GM12878 (cell line): ENCODE measurements at regions not wholly inside any gene's neighbourhood (a gene's known extent, or its start where the extent isn't known, plus 50 kb on each side); places are given as distances from the start of the nearest gene placed in this dataset.
A peak's percentile ranks its signal among the peaks of the same experiment; 100 is the strongest.

Source experiments
- BCLAF1 ChIP-seq: fragments of 450-650 bp; IDR thresholded peaks from 2 replicates; pipeline ENCODE4 v1.6.1; 2017; ENCODE audit warnings: antibody characterized with exemption, mild to moderate bottlenecking, moderate library complexity
- BMI1 ChIP-seq: fragments of 450-650 bp; IDR thresholded peaks from 2 replicates; pipeline ENCODE4 v1.6.1; 2016; ENCODE audit warnings: mild to moderate bottlenecking, moderate library complexity, borderline replicate concordance
- DPF2 ChIP-seq: fragments of 450-650 bp; IDR thresholded peaks from 2 replicates; pipeline ENCODE4 v1.6.1; 2017; ENCODE audit warnings: mild to moderate bottlenecking
- EGR1 ChIP-seq, 2 experiments: IDR thresholded peaks; 1 replicate in 1 of 2; 2 replicates in 1 of 2; pipeline ENCODE4 v1.6.1; 2011 to 2012; ENCODE audit warnings: low read depth in 2 of 2, low read length in 2 of 2, borderline replicate concordance in 1 of 2, mild to moderate bottlenecking in 1 of 2, moderate library complexity in 1 of 2
- KAT2A ChIP-seq: conservative IDR thresholded peaks from 2 replicates; pipeline ENCODE4 v1.6.1; 2011; ENCODE audit warnings: low read depth, low read length; ENCODE audit not compliant: control insufficient read depth
- MYC ChIP-seq: IDR thresholded peaks from 2 replicates; pipeline ENCODE4 v1.6.1; 2011; ENCODE audit warnings: mild to moderate bottlenecking, low read length, moderate library complexity, inconsistent platforms; ENCODE audit not compliant: insufficient read depth, insufficient replicate concordance, insufficient read length, severe bottlenecking
- RB1 ChIP-seq: fragments of 450-650 bp; formaldehyde crosslinking; IDR thresholded peaks from 2 replicates; pipeline ENCODE4 v1.6.1; 2017; ENCODE audit warnings: mild to moderate bottlenecking, borderline replicate concordance
- SMC3 ChIP-seq: IDR thresholded peaks from 2 replicates; pipeline ENCODE4 v1.6.1; 2011; ENCODE audit warnings: low read length, improper control_type of control experiment, borderline replicate concordance
- SUPT20H ChIP-seq: IDR thresholded peaks from 2 replicates; pipeline ENCODE4 v1.6.1; 2011; ENCODE audit warnings: low read depth, mild to moderate bottlenecking, low read length, moderate library complexity, borderline replicate concordance; ENCODE audit not compliant: control insufficient read depth
- TARDBP ChIP-seq: IDR thresholded peaks from 2 replicates; pipeline ENCODE4 v1.6.1; 2016; ENCODE audit warnings: borderline replicate concordance
- WRNIP1 ChIP-seq: IDR thresholded peaks from 2 replicates; pipeline ENCODE4 v1.6.1; 2011; ENCODE audit warnings: low read depth, low read length, improper control_type of control experiment, borderline replicate concordance
- YBX1 ChIP-seq: fragments of 450-650 bp; IDR thresholded peaks from 2 replicates; pipeline ENCODE4 v1.6.1; 2016; ENCODE audit warnings: antibody characterized with exemption
- ZNF217 ChIP-seq: fragments of 450-650 bp; IDR thresholded peaks from 2 replicates; pipeline ENCODE4 v1.6.1; 2017; ENCODE audit warnings: antibody characterized with exemption, mild to moderate bottlenecking
- ZNF592 ChIP-seq: fragments of 450-650 bp; IDR thresholded peaks from 2 replicates; pipeline ENCODE4 v1.6.1; 2017; ENCODE audit warnings: mild to moderate bottlenecking, moderate library complexity
- ZNF622 ChIP-seq: fragments of 450-650 bp; IDR thresholded peaks from 2 replicates; pipeline ENCODE4 v1.6.1; 2017; ENCODE audit warnings: mild to moderate bottlenecking, inconsistent platforms
- TF ChIP-seq, protein P1 (sequence below): IDR thresholded peaks from 2 replicates; pipeline ENCODE4 v1.6.1; 2011; ENCODE audit warnings: mild to moderate bottlenecking, low read depth, low read length, moderate library complexity; ENCODE audit not compliant: insufficient replicate concordance
- TF ChIP-seq, protein P2 (sequence below): fragments of 450-650 bp; formaldehyde crosslinking; IDR thresholded peaks from 2 replicates; pipeline ENCODE4 v1.4.0; 2020; ENCODE audit warnings: mild to moderate bottlenecking, moderate library complexity

DNA sequence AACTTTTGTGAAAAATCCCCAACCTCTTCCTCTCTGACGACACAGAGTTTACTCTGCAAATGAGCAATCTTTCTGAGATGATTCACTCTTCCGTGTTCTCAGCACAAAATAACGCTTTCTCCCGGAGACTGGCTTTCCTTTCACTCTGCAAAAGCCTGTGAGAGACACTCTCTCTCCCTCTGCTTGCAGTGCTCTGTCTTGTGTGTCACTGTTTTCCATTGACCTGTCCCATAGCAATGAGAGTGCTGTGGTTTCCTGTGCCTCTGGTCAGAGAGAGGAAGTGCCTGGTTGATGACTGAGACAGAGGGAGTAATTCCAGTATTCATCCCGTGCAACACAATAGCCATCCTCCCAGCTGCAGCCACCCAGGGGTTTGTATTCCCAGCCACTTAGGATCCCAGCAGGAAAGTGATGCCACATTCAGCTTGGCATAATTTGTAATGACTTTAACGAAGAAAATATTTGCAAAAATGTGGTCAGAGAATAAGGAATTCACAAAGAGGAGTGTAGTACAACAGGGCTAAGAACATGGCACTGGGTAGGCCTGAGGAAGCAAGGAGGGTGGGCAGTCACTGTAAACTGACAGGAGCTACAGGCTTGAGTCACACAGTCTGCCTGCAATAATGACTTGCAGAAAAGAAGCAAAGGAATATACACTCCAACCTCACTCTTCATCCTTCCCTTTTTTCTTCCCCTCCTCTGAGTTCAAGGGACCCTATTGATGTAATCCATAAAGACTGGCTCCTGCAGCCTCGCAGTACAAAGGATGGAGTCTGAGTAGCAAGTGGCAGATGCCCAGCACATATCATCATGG is 463.5 kb upstream of the RGMB start (continued):
- no peak for TF ChIP-seq ZNF592
- no peak for TF ChIP-seq SUPT20H
- TF ChIP-seq SMC3 = no peak
- TF ChIP-seq BCLAF1 = no peak
- TF ChIP-seq, protein P1, sequence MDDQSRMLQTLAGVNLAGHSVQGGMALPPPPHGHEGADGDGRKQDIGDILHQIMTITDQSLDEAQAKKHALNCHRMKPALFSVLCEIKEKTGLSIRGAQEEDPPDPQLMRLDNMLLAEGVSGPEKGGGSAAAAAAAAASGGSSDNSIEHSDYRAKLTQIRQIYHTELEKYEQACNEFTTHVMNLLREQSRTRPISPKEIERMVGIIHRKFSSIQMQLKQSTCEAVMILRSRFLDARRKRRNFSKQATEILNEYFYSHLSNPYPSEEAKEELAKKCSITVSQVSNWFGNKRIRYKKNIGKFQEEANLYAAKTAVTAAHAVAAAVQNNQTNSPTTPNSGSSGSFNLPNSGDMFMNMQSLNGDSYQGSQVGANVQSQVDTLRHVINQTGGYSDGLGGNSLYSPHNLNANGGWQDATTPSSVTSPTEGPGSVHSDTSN = no peak
- peak in 1 of 2 experiments; percentile 43; a peak in 1 of 3 replicates for TF ChIP-seq EGR1 (IDR thresholded peaks at IDR 0.05; ENCODE audit: borderline replicate concordance in 1 of 2, low read depth in 2 of 2, low read length in 2 of 2)
- no peak for TF ChIP-seq YBX1
- TF ChIP-seq RB1 = no peak
- TF ChIP-seq MYC = no peak
- no peak for TF ChIP-seq ZNF622
- no peak for TF ChIP-seq WRNIP1
- TF ChIP-seq, protein P2, sequence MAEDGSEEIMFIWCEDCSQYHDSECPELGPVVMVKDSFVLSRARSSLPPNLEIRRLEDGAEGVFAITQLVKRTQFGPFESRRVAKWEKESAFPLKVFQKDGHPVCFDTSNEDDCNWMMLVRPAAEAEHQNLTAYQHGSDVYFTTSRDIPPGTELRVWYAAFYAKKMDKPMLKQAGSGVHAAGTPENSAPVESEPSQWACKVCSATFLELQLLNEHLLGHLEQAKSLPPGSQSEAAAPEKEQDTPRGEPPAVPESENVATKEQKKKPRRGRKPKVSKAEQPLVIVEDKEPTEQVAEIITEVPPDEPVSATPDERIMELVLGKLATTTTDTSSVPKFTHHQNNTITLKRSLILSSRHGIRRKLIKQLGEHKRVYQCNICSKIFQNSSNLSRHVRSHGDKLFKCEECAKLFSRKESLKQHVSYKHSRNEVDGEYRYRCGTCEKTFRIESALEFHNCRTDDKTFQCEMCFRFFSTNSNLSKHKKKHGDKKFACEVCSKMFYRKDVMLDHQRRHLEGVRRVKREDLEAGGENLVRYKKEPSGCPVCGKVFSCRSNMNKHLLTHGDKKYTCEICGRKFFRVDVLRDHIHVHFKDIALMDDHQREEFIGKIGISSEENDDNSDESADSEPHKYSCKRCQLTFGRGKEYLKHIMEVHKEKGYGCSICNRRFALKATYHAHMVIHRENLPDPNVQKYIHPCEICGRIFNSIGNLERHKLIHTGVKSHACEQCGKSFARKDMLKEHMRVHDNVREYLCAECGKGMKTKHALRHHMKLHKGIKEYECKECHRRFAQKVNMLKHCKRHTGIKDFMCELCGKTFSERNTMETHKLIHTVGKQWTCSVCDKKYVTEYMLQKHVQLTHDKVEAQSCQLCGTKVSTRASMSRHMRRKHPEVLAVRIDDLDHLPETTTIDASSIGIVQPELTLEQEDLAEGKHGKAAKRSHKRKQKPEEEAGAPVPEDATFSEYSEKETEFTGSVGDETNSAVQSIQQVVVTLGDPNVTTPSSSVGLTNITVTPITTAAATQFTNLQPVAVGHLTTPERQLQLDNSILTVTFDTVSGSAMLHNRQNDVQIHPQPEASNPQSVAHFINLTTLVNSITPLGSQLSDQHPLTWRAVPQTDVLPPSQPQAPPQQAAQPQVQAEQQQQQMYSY (CRISPR knock-in tag) = no peak
- TF ChIP-seq ZNF217 = no peak
- TF ChIP-seq KAT2A = no peak
- no peak for TF ChIP-seq BMI1
- TF ChIP-seq DPF2 = 0 out of 2 replicates have a peak, but pooled peaks have one; percentile 34
- no peak for TF ChIP-seq TARDBP
